HG03520 (cell line): ENCODE measurements at regions not wholly inside any gene's neighbourhood (a gene's known extent, or its start where the extent isn't known, plus 50 kb on each side); places are given as distances from the start of the nearest gene placed in this dataset.
"Not testable (repeated sequence)": the region's sequence is repeated elsewhere in the genome, so short reads cannot be mapped to it uniquely, and the experiment has no call there.

ENCODE experiments used
- ATAC-seq: cut with Tn5 transposase; IDR thresholded peaks from one replicate; pipeline ENCODE4 v1.9.1; 2021; ENCODE audit warnings: mild to moderate bottlenecking, moderate library complexity; ENCODE audit not compliant: unreplicated experiment

DNA sequence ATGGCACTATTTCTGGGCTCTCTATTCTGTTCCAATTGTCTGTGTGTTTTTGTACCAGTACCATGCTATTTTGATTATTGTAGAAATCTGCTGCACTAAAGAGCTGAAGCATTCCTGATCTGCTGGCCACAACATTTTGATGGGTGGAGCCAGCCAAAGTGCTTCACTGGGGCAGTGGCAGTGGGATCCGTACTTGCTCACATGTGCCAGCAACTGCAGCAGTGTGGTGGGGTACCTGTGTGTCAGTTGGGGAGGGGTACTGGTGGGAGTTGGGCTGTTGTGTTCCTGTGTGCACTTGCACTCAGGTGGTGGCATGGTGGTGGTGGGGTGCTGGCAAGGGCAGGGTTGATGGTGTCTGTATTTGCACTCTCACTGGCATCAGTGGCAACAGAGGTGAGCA, 204.6 kb upstream of the ALG10 start:
- no peak for ATAC-seq

DNA sequence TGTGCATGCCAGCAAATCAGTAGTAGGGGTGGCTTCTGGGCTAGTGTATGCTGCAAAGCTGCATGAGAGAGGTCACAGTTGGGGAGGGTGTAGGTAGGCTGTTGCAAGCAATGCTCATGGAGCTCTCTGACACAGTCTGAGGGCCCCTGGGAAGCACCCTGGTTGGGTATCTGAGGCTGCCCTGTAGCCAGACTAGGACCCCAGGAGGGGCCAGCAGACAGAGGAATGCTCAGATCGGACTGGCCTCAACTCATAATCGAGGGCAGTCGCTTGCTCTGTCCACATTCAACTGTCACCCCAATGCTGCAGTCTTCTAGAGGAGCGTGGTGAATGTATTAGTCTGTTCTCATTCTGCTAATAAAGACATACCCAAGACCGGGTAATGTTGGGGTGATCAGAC, 204.0 kb upstream of the ALG10 start:
- ATAC-seq: no peak

DNA sequence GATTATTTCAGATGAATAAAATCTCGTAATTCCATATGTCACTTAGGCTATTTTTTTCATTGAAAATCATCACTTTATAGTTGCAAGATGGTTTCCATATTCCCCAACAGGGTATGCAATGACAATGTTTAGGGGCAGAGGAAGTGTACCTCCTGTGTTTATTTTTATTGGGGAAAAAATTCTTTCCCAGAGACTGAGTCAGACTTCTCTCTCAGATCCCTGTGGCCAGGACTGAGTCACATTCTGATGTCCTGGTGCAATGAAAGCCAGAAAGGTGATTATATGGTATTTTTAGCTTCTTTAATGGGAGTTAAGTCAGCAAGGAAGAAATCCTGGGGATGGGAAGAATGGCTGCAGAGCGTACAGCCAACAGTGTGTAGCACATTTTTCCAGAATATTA, 196.9 kb upstream of the ALG10 start:
- ATAC-seq: no peak

DNA sequence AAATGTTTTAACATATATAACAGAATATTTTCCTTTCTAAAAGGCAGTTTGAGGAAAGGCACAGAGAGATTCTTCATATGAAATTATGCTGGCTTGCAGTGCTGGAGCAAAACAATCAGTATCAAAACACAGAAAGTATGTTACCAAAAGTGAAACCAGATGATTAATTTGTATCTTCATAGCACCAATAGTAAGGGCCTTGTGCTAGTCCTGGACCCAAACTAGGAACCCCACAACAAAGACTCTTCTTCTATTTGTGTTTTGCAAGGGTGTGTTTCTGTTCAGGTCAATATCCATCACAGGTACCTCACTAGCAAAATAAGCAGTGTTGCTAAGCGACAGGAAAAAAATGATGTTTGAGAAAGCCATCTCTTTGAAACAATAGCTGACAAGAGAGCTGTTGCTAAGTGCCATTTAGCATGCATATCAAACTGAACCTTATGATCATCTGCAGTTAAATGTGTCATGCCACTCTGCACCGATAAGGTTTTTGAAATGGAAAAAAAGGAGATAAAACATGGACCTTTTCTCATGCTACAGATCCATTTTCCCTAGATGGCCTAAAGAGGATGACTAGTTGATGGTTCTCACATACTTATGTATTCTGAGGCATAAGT, 196.2 kb upstream of the ALG10 start:
- no peak for ATAC-seq

DNA sequence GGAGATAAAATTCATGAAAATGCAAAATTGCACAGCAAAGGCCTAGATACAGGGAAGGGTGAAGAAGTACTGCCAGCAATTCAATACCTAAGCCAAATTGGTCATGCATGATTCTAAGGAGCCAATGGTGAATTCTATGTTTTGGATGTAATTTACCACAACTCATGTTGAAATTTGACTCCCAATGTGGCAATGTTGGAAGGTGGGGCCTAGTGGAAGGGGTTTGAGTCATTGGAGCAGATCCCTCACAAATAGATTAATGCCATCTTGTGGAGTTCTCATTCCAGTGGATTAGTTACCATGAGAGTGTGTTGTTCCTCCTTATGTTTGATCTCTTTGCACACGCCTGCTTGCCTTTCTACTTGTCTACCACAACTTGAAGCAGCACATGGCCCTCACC, 194.0 kb upstream of the ALG10 start:
- no peak for ATAC-seq

DNA sequence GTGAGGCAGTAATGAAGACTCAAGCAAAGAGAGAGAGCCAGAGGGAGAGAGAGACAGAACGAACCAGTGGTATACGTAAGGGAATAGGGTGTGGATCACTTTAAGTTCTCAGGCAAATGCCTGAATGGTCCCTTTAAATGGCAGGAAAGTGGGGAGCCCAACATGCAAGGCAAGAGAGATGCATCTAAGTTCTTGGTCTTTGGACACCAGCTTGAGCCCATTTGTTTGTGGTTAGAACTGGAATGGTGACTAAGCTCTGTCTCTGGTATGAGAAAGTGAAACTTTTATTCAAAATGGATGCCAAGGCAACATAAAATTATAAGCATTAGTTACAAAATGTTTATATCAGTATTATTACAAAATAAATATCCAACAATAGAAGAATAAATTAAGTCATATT, 192.2 kb upstream of the ALG10 start:
- no peak for ATAC-seq

DNA sequence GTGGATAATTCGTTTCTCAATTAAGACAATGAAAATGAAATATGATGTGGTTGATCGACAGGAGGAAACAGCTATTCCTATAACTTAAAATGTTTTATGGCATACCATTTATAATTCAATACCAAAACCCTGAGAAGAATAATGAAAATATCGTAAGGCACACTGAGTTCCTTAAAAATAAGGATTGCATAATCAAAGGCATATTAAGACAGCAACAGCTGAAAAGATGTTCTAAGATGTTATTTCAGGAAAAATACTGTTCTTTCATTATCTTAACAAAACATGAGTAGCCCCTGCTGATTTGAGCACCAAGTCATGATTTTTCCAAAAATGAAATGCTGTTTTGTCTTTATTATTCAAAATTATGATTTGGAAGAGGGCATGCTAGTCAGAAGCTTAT, 189.4 kb upstream of the ALG10 start:
- no peak for ATAC-seq

DNA sequence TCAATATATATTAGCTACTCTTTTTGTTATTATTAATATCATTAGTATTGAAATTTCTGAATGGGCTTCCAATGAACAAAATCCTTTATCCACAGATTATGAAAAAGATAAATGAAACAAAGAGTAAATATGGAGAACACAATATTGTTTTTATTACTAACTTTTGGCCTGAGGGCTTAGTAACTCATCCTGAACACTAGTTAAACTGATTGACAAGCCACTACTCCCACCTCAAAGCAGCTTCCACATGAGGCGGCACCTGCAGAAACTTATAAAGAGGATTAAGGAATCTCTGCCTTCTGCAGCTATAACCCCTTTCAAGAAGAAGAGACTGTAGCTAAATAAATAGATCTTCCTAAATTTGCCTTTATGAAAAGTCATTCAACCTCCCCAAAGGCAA, 187.6 kb upstream of the ALG10 start:
- ATAC-seq: no peak

DNA sequence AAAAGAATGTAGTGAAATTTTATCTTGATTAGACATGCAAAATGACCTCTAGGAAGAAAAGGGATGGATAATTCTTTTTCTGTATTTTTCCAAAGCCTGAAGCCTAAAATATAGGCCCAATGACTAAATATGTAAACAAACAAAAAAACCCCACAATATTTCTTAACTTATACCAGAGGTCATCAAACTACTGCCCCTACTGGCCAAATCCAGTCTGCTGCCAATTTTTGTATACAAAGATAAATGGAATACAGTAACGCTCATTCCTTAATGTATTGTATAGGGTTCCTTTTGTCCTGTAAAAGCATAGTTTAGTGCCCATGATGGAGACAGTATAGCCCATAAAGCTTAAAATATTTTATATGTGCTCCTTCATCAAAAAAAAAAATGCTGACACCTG, 145.7 kb upstream of the ALG10 start:
- ATAC-seq: no peak

DNA sequence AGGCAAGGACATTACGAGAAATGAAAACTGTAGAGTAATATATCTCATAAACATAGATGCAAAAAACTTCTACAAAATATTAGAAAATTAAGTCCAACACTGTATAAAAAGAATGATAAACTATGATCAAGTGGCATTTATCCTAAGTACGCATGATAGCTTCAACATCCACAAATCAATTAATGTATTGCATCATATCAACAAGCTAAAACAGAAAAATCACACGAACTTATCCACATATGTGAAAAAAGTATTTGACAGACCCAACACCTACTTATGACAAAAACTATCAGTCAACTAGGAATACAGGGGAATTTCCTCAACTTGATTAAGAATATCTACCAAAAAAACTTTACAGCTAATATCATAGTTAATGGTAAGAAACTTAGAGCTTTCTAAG, 129.9 kb upstream of the ALG10 start:
- no peak for ATAC-seq

DNA sequence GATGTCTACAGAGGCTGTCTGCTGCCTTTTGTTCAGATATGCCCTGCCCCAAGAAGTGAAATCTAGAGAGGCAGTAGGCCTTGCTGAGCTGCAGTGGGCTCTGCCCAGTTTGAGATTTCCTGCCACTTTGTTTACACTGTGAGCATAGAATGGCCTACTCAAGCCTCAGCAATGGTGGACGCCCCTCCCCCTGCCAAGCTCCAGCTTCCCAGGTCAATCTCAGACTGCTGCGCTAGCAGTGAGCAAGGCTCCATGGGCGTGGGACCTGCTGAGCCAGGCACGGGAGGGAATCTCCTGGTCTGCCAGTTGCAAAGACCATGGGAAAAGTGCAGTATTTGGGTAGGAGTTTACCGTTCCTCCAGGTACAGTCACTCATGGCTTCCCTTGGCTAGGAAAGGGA, 101.8 kb upstream of the ALG10 start:
- ATAC-seq: not testable (repeated sequence)

DNA sequence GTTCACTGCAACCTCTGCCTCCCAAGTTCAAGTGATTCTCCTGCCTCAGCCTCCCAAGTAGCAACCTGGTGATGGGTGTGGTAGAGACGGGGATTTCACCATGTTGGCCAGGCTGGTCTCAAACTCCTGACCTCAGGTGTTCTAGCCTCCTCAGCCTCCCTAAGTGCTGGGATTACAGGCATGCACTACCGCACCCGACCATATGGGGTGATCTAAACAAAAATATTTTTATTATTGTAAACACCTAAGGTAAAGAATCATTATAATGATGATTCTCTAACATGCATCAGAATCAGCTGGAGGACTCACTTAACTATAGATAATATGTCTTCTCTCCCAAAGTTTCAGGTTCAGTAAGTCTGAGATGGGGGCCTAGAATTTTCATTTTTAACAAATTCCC, 96.2 kb upstream of the ALG10 start:
- ATAC-seq: no peak

DNA sequence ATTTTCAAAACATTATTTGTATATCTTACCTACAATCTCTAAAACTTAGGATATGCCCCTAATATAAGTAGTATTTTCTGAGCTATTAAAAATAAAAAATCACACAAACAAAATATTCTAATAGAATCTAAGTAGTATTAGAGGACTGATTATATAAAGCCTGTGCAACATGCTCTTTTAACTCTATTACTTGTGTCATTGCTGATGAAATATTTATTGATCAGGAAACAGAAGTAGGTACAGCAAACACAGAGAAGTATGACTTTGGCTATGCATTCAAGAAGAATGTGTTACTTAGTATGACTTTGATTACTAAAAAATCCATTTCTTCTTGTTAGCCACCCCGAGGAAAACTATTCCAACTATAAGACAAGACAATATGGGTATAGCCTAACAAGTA, 84.6 kb upstream of the ALG10 start:
- not testable (repeated sequence) for ATAC-seq

DNA sequence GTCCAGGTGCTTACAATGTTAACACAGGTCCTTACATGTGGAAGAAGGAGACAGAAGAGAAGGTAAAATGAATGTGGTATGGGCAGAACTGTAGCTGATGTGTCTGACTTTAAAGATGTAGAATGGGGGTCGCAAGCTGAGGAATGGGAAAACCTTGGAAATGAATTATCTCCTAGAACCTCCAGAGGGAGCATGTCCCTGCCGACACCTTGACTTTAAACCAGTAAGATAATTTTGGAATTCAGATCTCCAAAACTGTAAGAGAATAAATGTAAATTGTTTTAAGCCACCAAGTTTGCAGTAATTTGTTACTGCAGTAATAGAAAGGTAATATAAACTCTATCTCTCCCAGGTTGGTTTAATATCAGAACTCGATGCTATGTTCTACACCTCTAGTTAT, 80.1 kb upstream of the ALG10 start:
- ATAC-seq: no peak

DNA sequence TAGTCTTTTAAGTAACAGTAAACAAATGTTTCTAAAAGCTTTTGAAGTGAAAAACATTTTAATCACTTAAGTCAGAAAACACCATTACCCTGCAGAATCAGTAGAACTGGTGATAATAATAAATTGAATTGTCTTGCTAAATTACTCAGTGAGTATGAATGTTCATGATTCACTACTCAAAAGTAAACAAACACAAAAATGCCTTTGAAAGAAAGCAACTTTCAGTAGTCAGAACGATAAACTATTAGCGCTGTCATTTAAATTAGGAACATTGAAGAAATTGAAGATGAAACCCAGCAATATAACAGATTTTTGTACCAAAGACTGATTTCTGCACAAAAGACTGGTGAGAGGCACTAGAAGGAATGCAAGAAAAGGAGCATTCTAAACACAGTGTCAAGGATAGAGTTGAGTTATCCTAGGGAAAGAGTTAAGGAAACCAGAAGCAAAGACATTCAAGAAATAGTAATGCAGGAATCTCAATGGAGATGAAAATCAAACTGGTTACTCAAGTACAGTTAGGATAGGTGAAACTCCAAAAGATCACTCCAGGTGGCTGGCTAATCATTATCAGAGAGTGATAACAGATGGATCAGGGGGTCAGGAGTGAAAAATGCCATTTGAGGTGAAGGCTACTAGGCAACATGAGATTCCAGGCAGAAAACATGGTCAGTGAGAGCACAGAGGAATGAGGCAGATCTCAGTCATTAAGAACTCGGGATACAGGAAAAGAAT, 77.4 kb upstream of the ALG10 start:
- no peak for ATAC-seq

DNA sequence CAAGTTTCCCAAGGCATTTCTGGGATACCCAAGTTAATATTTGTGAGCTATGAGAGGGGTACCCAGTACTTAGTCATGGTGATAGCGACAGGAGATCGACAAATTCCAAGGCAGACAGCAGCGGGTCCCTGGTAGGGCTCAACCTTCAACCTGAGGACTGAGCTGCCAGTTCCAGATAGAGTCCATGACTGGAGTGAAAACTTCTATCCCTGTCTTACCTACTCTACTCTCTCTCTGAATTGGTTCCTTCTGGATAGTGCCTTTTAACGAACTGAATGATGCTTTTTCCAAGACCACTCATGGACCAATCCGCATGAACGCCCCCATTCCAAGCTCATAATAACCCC, 76.9 kb upstream of the ALG10 start:
- ATAC-seq: no peak

DNA sequence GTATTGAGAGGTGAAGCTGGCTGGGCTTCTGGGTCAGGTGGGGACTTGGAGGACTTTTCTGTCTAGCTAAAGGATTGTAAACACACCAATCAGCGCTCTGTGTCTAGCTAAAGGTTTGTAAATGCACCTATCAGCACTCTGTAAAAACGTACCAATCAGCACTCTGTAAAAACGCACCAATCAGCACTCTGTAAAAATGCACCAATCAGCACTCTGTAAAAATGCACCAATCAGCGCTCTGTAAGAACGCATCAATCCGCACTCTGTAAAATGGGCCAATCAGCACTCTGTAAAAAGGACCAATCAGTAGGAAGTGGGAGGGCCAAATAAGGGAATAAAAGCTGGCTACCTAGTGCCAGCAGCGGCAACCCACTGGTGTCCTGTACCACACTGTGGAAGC, 56.1 kb upstream of the ALG10 start:
- not testable (repeated sequence) for ATAC-seq

DNA sequence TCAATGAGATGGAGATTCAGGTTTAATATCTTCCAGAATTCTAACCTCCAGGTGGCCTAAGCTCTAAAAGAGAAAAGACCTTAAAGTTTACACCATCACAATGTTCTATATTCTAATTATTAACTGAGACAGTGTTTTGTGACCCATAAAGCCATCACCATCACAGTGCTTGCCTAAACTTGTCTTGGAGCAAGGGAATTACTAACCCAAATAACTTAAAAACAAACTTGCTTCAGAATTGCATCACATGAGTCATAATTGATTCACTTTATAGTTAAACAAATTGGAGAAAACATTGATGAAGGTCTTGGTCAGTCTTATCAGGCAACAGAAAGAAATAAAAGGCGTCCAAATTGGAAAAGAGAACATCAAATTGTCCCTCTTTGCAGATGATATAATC, 54.5 kb upstream of the ALG10 start:
- no peak for ATAC-seq
